ENCODE measurements at regions not wholly inside any gene's neighbourhood (a gene's known extent, or its start where the extent isn't known, plus 50 kb on each side); places are given as distances from the start of the nearest gene placed in this dataset.

- Histone ChIP-seq H3K9me1 (replicated peaks; ENCODE audit: control insufficient read depth, extremely low read depth, insufficient read depth, low read length) (no peaks in the 10 kb centered on the region), H3K79me2 (ENCODE audit: control insufficient read depth, insufficient read depth, low read length) (no peaks in the 10 kb centered on the region), H3K4me1 (ENCODE audit: control insufficient read depth, extremely low read depth, insufficient read depth, low read length) (peaks cover 37% of the 10 kb centered on the region), H2AFZ (ENCODE audit: low read depth, low read length) (no peak overlapping the region), H3K27me3 (ENCODE audit: control insufficient read depth in 2 of 2, insufficient read depth in 2 of 2, low read length in 2 of 2) (no peaks in the 10 kb centered on the region), H3K36me3 (ENCODE audit: control insufficient read depth in 2 of 2, extremely low read depth in 1 of 2, insufficient read depth in 2 of 2, low read length in 2 of 2) (no peaks in the 10 kb centered on the region), H3K4me2 (ENCODE audit: insufficient read depth, low read length) (no peak overlapping the region), H3K9ac (replicated peaks; ENCODE audit: extremely low read depth, insufficient read depth, low read length) (no peak overlapping the region), H3K9me3 (replicated peaks; ENCODE audit: control insufficient read depth, insufficient read depth, low read length) (no peaks in the 10 kb centered on the region), H3K27ac (ENCODE audit: insufficient read depth, low read depth, low read length) (no peak overlapping the region), H3K4me3 (replicated peaks in 1 of 3; ENCODE audit: insufficient read depth in 1 of 3, low read depth in 1 of 3, low read length in 3 of 3) (no peak overlapping the region), H4K20me1 (replicated peaks; ENCODE audit: control insufficient read depth, extremely low read depth, insufficient read depth, low read length) (no peaks in the 10 kb centered on the region)
- no TSS peak for BruUV-seq (replicated peaks)
- dilution Hi-C loops (cut with MboI; ENCODE audit: extremely low pct_ligation_motif_present, low sequenced_read_pairs) (no loop called here), intact Hi-C loops (cut with micrococcal nuclease) (loop anchor here (5.0 to 10.0 kb wide), 3 partner anchors 256 to 1174 kb away; no protein-coding TSS in a partner anchor)
- FAIRE-seq (no peak), DNase-seq (ENCODE audit: low read depth, low spot score) (no peak)
- ChIA-PET CTCF (interaction anchor here (1.0 kb wide), 1 partner anchor 12 kb away, joined by 4 read pairs; no protein-coding TSS in a partner anchor), POLR2A (no interaction called here)
- TF ChIP-seq GATA2 (IDR thresholded peaks at IDR 0.05; ENCODE audit: insufficient read depth, insufficient read length, low read depth, low read length) = no peak
- no peak for TF ChIP-seq MYC (IDR thresholded peaks at IDR 0.05; ENCODE audit: low read depth, low read length)
- no peak for TF ChIP-seq MAX (IDR thresholded peaks at IDR 0.05; ENCODE audit: insufficient read depth, insufficient read length)
- no peak for TF ChIP-seq EZH2 (IDR thresholded peaks at IDR 0.05; ENCODE audit: borderline replicate concordance, low read depth, low read length, severe bottlenecking)
- no peak for TF ChIP-seq FOS (IDR thresholded peaks at IDR 0.05; ENCODE audit: borderline replicate concordance, insufficient read depth, low read length)
- TF ChIP-seq POLR2A (IDR thresholded peaks at IDR 0.05; ENCODE audit: low read depth, low read length) = no peak
- TF ChIP-seq JUN (IDR thresholded peaks at IDR 0.05; ENCODE audit: borderline replicate concordance, insufficient read depth, insufficient read length, low read depth) = no peak
- no peak for TF ChIP-seq POLR2AphosphoS5 (IDR thresholded peaks at IDR 0.05; ENCODE audit: insufficient read depth, low read depth, low read length)
- no peak for TF ChIP-seq CTCF (IDR thresholded peaks at IDR 0.05; ENCODE audit: extremely low read depth in 1 of 2, insufficient read depth in 1 of 2, low read depth in 1 of 2, low read length in 2 of 2)
These were observed 459.2 kb upstream of the ARRDC4 start for GRCh38 chr15:97501291-97501690.

Measured in endothelial cell of umbilical vein (primary cell).